NCI-H2029 (cell line): ENCODE measurements at regions not wholly inside any gene's neighbourhood (a gene's known extent, or its start where the extent isn't known, plus 50 kb on each side); places are given as distances from the start of the nearest gene placed in this dataset.

Source experiments
- DNase-seq: peaks from one replicate; lab custom pipeline; 2025; lab: John Stamatoyannopoulos, UW

- no peak for DNase-seq
These were observed 380.7 kb downstream of the MN1 start for GRCh38 chr22:27420817-27421361.

DNA sequence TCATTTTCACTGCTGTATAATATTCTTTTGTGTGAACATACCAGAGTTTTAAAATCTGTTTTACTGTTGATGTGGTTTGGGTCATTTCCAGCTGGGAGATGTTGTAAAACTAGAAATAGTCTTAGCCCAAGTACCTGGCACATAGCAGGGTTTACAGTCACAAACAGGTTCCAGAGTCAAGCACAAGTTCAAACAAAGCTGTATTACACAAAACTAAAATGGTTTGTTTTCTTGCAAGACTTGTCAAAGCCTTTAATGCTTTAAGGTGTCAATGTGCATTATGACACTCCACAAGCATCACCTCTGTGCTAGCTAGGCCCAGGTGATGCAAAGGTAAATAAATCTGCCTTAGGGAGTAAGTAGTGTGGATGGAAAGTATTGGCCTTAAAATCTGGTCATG lies 379.1 kb downstream of the MN1 start:
- DNase-seq = no peak

- DNase-seq = no peak
These were observed 377.2 kb downstream of the MN1 start for GRCh38 chr22:27424319-27424718.

- DNase-seq = no peak
These were observed 372.1 kb downstream of the MN1 start for GRCh38 chr22:27429476-27429875.

- no peak for DNase-seq
These were observed 370.5 kb downstream of the MN1 start for GRCh38 chr22:27431081-27431480.

DNA sequence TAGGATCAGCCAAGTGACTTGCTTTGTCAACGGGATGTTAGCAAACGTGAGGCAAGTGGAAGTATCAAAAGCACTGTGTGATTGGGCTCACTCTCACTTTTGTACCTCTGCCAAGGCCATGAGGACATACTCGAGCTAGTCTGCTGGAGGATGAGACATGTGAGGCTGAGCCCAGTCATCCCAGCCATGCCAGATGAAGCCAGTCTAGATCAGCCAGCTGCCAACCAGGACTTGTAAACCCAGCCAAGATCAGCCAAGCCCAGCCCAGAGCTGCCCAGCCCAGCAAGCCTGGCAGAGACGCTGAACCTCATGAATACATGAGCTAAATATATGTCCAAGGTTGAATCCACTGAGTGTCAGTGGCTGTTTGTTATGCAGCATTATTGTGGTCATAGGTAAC lies 369.7 kb downstream of the MN1 start:
- no peak for DNase-seq

- DNase-seq = no peak
These were observed 368.5 kb downstream of the MN1 start for GRCh38 chr22:27433099-27433498.

GRCh38 chr22:27433585-27434190 lies 367.9 kb downstream of the MN1 start:
- DNase-seq = no peak

DNA sequence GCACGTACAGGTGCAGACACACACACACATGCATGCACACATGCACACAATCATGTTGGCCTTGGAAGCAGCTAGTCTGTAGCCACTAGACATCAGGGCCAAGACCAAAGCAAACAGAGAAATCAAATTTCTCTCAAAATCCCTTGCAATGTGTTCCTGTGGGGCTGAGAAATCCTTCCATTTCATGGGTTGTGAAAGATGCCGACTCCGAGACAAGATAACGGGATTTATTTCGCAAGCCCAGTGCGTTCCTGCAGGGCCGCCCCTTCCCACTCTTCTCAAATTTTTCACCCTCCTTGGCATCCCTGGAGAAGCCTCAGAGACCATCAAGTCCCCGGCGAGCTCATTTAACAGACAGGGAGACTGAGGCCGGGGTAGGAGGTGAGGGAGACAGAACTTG lies 366.7 kb downstream of the MN1 start:
- no peak for DNase-seq

DNA sequence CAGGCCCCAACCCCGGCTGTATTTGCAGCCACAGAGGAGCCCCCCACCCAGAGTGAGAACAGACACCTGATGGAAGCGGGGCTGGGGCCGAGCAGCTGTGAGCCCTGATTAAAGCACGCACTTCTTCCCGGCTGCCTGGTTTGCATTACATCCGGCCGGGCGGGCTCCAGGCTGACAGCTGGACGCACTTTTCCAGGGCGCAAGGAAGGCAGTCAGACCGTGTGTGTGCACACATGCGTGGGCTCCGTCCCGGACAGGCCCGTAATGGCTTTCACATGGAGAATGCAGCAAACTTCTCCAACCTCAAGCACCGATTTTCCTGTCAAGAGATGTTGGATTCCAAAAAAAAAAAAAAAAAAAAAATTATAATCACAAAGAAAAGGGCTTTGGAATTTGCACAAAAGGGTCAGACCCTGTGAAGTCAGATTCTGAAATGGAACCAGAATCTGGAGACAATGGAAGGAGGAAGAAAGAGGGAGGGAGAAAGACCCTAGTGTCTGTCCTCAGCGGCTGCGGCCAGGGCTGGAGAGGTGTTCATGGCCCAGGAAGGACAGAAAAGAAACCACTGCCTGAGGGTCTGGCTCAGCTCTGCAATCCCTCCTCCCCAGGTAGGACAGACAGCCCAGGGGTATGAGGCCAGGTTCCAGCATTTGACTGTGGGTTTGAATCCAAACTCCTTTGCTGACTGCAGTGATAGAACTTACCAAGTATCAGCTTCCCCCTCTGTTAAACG lies 365.5 kb downstream of the MN1 start:
- no peak for DNase-seq

GRCh38 chr22:27436591-27436990 lies 365.0 kb downstream of the MN1 start:
- DNase-seq = no peak

GRCh38 chr22:27437570-27437969 lies 364.0 kb downstream of the MN1 start:
- no peak for DNase-seq

DNA sequence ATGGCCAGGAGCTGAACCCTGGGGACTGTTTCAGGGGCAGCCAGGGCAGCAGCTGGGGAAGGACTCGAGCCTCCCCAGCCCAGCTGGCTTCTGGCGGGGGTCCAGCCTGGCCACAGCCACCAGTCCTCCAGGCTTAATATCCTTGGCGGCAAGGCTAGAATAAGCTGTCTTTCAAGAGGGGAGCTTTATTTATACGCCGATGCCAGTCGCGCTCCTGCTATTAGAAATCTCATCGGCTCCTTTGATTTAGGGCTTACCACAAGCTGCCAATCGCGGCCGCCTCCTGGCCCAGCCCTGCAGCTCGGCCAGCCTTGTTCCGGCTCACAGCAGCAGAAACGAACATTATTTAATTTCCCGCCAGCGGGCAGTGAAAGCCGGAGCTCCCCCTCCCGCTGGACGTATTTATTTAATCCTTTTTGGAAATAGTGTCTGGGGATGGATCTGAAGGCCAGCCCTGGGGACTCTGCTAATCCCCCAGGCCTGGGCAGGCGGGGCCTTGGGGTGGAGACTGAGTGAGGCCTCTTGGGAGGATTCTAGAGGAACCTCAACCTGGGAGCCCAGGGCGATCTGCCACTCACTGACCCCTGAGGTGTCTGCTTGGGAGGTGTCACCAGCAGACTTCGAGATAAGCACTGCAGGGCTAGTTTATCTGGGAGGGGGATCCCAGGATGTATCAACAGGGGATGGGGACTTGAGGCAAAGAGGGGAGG lies 363.1 kb downstream of the MN1 start:
- no peak for DNase-seq

DNA sequence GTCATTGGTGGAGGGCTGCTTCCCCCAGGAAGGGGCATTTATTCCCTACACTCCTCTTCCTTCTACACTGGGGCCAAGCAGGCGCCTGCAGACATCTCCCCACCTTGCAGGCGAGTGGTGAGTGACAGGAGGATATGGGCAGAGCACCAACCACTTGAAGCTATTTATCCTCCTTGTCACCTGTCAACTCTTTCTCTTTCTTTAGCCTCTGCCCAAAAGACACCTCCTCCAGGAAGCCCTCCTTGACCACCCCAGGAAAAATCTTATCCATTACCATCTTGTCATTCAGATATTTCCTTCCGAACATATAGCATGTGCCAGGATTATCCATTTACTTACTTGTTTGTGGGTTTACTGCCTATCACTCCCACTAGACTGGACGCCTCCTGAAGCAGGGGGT lies 362.4 kb downstream of the MN1 start:
- no peak for DNase-seq

DNA sequence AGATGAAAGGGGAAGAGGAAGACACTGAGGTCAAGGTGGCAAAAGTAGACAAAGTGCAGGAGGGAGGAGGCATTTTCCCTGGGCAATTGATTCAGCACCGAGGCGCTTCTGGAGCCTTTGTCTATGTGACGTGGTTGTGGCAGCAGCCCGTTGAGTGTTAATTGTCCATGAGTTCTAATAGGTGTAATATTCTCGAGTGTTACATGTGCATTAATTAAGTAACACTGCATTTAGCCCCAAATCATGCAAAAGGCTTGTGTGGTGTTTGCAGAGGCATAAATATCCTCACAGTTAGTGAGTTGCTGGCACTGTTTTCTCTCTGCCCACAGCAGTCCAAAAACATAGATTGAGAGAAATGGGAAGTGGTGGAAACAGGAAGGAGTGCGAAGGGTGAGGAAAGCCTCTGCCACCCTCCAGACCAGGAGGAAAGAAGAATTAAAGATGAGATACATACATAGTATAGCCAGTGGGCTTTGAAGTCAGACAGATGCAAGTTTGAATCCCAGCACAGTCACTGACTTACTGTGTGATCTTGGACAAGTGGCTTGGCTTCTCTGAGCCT lies 361.2 kb downstream of the MN1 start:
- DNase-seq = no peak

GRCh38 chr22:27441706-27442475 lies 359.7 kb downstream of the MN1 start:
- no peak for DNase-seq

DNA sequence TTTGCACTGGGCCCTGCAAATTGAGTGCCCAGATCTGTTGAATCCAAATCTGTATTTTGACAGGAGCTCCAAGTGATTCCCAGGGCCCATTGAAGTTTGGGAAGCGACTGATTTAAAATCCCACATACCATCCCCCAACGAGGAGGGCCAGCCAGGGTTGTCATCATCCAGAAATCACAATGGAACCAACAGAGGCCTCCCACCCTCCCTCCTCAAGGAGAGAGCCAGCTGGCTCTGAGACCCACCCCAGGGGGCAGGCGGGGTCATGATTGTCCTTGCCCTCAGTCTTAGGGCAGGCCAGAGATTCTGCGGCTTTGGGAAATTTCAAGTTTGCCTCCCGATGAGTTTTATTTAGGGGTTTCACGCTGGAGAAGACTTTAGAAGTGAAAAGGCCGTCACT lies 358.2 kb downstream of the MN1 start:
- DNase-seq = no peak

DNA sequence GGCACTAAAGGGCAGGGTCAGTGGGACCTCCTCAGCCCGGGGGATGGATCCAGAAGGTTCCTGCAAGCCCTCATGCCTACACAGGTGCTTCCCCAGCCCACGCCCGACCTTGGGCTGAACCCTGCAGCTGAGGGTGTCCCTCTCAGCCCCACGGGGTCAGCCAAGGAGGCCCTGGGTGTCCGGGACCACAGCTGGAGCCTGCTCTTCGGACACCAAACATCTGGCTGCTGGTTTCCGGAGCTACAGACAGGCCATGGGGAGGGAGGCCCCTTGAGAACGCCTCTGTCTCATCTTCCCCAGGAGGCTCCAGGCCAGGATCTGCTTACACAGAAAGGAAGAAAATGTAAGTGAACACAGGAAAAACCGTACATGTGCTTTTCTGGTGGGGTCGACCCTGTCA lies 355.7 kb downstream of the MN1 start:
- no peak for DNase-seq

GRCh38 chr22:27447289-27447688 lies 354.3 kb downstream of the MN1 start:
- no peak for DNase-seq

DNA sequence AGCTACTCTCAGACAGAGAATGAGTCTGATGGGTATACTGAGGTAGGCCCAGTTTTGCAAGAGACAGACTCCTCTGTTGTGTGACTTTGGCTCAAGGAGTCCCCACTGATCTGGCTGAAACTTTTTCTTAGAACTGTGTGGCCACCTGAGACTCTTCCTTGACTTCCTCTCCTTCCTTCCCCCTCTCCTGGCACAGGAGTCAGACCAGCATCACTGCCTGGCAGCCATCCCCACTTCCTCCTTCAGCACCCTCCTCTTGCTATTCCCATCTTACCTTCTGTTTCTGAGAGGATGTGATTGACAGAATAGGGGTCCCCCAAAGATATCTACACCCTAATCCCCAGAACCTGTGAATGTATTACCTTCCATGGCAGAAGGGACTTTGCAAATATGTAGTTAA lies 351.1 kb downstream of the MN1 start:
- no peak for DNase-seq

GRCh38 chr22:27452245-27452644 lies 349.3 kb downstream of the MN1 start:
- DNase-seq = no peak

DNA sequence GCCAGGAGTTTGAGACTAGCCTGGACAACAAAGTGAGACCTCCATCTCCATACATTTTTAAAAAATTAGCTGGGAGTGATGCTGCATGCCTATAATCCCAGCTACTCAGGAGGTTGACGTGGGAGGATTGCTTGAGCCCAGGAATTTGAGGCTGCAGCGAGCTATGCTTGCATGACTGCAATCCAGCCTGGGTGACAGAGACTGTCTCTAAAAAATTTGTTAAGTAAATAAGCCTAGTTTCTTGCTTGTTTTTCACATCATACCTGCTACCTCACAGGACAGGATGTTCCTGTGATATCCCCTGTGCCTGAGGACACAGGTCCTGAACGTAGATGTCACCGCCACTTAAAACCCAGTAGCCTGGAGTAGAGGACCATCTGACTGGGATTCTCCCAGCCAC lies 348.6 kb downstream of the MN1 start:
- DNase-seq = no peak
